ENCODE measurements at regions not wholly inside any gene's neighbourhood (a gene's known extent, or its start where the extent isn't known, plus 50 kb on each side); places are given as distances from the start of the nearest gene placed in this dataset.

DNA sequence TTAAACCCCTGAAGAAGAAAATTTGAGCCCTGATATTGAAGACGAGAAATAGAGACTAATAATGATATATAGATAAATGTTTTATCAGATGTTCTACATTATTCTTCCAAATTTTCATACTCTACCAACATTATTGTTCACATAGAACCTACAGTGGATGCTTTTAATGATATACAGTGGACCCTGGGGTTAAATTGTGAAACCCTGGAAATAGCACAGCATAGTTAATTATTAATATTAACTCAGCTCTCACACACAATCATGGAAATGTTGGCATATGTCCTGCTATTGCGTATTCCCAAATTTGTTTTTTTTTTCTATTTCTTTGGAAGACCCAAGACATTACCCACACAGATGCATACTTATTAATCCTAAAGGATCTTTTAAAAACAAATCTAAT is 579.9 kb downstream of the CCDC85A start:
- Histone ChIP-seq H3K36me3 (ENCODE audit: insufficient read depth, low read length) (no peaks in the 10 kb centered on the region), H3K4me1 (ENCODE audit: control insufficient read depth, insufficient read depth, low read length, unreplicated experiment) (no peaks in the 10 kb centered on the region), H2AFZ (ENCODE audit: low read length, unreplicated experiment) (no peak overlapping the region), H3K27me3 (ENCODE audit: insufficient read depth, low read length) (no peaks in the 10 kb centered on the region), H3K79me2 (ENCODE audit: control insufficient read depth, insufficient read depth, low read length, unreplicated experiment) (no peaks in the 10 kb centered on the region), H3K4me3 (ENCODE audit: low read depth, low read length) (no peak overlapping the region), H3K27ac (ENCODE audit: low read depth, low read length) (no peak overlapping the region)

- Histone ChIP-seq H3K4me1 (ENCODE audit: control insufficient read depth, insufficient read depth, low read length, unreplicated experiment) (no peaks in the 10 kb centered on the region), H3K4me3 (ENCODE audit: low read depth, low read length) (no peak overlapping the region), H3K36me3 (ENCODE audit: insufficient read depth, low read length) (no peaks in the 10 kb centered on the region), H2AFZ (ENCODE audit: low read length, unreplicated experiment) (no peak overlapping the region), H3K79me2 (ENCODE audit: control insufficient read depth, insufficient read depth, low read length, unreplicated experiment) (no peaks in the 10 kb centered on the region), H3K27me3 (ENCODE audit: insufficient read depth, low read length) (no peaks in the 10 kb centered on the region), H3K27ac (ENCODE audit: low read depth, low read length) (no peak overlapping the region)
Measured at GRCh38 chr2:56768973-56769372, 585.2 kb downstream of the CCDC85A start.

- Histone ChIP-seq H3K27me3 (ENCODE audit: insufficient read depth, low read length) (no peaks in the 10 kb centered on the region), H3K36me3 (ENCODE audit: insufficient read depth, low read length) (no peaks in the 10 kb centered on the region), H3K27ac (ENCODE audit: low read depth, low read length) (peak overlapping the region; percentile 56), H3K4me1 (ENCODE audit: control insufficient read depth, insufficient read depth, low read length, unreplicated experiment) (no peaks in the 10 kb centered on the region), H3K79me2 (ENCODE audit: control insufficient read depth, insufficient read depth, low read length, unreplicated experiment) (no peaks in the 10 kb centered on the region), H2AFZ (ENCODE audit: low read length, unreplicated experiment) (peak overlapping the region; percentile 59), H3K4me3 (ENCODE audit: low read depth, low read length) (no peak overlapping the region)
Measured at GRCh38 chr2:56770490-56770889, 586.7 kb downstream of the CCDC85A start.

- Histone ChIP-seq H3K27me3 (ENCODE audit: insufficient read depth, low read length) (no peaks in the 10 kb centered on the region), H3K36me3 (ENCODE audit: insufficient read depth, low read length) (no peaks in the 10 kb centered on the region), H3K4me3 (ENCODE audit: low read depth, low read length) (no peak overlapping the region), H3K27ac (ENCODE audit: low read depth, low read length) (no peak overlapping the region), H3K79me2 (ENCODE audit: control insufficient read depth, insufficient read depth, low read length, unreplicated experiment) (no peaks in the 10 kb centered on the region), H3K4me1 (ENCODE audit: control insufficient read depth, insufficient read depth, low read length, unreplicated experiment) (no peaks in the 10 kb centered on the region), H2AFZ (ENCODE audit: low read length, unreplicated experiment) (no peak overlapping the region)
Measured at GRCh38 chr2:56784046-56784445, 600.3 kb downstream of the CCDC85A start.

- Histone ChIP-seq H3K36me3 (ENCODE audit: insufficient read depth, low read length) (no peaks in the 10 kb centered on the region), H3K79me2 (ENCODE audit: control insufficient read depth, insufficient read depth, low read length, unreplicated experiment) (no peaks in the 10 kb centered on the region)
Measured at GRCh38 chr2:56801214-56801613, 617.4 kb downstream of the CCDC85A start.

GRCh38 chr2:56801770-56802169 is 618.0 kb downstream of the CCDC85A start:
- no peak overlapping the region for H2AFZ ChIP-seq (ENCODE audit: low read length, unreplicated experiment)
- no peak overlapping the region for H3K27ac ChIP-seq (ENCODE audit: low read depth, low read length)
- no peaks in the 10 kb centered on the region for H3K36me3 ChIP-seq (ENCODE audit: insufficient read depth, low read length)
- no peaks in the 10 kb centered on the region for H3K79me2 ChIP-seq (ENCODE audit: control insufficient read depth, insufficient read depth, low read length, unreplicated experiment)
- no peaks in the 10 kb centered on the region for H3K27me3 ChIP-seq (ENCODE audit: insufficient read depth, low read length)
- H3K4me1 ChIP-seq (ENCODE audit: control insufficient read depth, insufficient read depth, low read length, unreplicated experiment) = peaks cover 11% of the 10 kb centered on the region
- H3K4me3 ChIP-seq (ENCODE audit: low read depth, low read length) = no peak overlapping the region

More at GRCh38 chr2:56801214-56801613, 617.4 kb downstream of the CCDC85A start:
- H3K4me1 ChIP-seq (ENCODE audit: control insufficient read depth, insufficient read depth, low read length, unreplicated experiment) = peaks cover 11% of the 10 kb centered on the region
- H3K4me3 ChIP-seq (ENCODE audit: low read depth, low read length) = no peak overlapping the region
- H3K27me3 ChIP-seq (ENCODE audit: insufficient read depth, low read length) = no peaks in the 10 kb centered on the region
- no peak overlapping the region for H2AFZ ChIP-seq (ENCODE audit: low read length, unreplicated experiment)
- H3K27ac ChIP-seq (ENCODE audit: low read depth, low read length) = no peak overlapping the region

DNA sequence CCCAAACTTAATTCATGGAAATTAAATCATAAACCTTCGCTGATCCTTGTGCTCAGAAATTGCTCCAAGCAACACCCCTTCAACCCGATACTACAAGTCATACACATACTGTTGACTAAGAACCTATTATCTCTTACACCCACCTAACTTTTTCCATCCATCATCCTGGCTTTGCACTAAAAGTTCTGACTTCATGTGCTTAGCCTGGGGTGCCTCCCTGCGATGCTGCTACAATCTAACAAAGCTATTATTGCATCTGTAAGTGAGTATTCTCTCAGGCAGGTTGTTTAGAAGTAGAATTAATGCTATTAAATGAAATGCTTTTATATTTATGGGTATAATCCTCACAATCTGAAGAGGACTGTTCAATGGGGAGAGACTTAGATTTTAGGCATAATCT is 619.8 kb downstream of the CCDC85A start:
- Histone ChIP-seq H3K27ac (ENCODE audit: low read depth, low read length) (no peak overlapping the region), H3K4me1 (ENCODE audit: control insufficient read depth, insufficient read depth, low read length, unreplicated experiment) (peaks cover 11% of the 10 kb centered on the region)

GRCh38 chr2:56806924-56807323 is 623.1 kb downstream of the CCDC85A start:
- H3K27me3 ChIP-seq (ENCODE audit: insufficient read depth, low read length) = no peaks in the 10 kb centered on the region
- no peak overlapping the region for H2AFZ ChIP-seq (ENCODE audit: low read length, unreplicated experiment)
- no peaks in the 10 kb centered on the region for H3K36me3 ChIP-seq (ENCODE audit: insufficient read depth, low read length)
- H3K4me1 ChIP-seq (ENCODE audit: control insufficient read depth, insufficient read depth, low read length, unreplicated experiment) = peaks cover 5% of the 10 kb centered on the region
- H3K27ac ChIP-seq (ENCODE audit: low read depth, low read length) = no peak overlapping the region
- no peak overlapping the region for H3K4me3 ChIP-seq (ENCODE audit: low read depth, low read length)
- no peaks in the 10 kb centered on the region for H3K79me2 ChIP-seq (ENCODE audit: control insufficient read depth, insufficient read depth, low read length, unreplicated experiment)

More for the DNA sequence above, 619.8 kb downstream of the CCDC85A start:
- Histone ChIP-seq H2AFZ (ENCODE audit: low read length, unreplicated experiment) (no peak overlapping the region), H3K27me3 (ENCODE audit: insufficient read depth, low read length) (no peaks in the 10 kb centered on the region), H3K4me3 (ENCODE audit: low read depth, low read length) (no peak overlapping the region), H3K36me3 (ENCODE audit: insufficient read depth, low read length) (no peaks in the 10 kb centered on the region), H3K79me2 (ENCODE audit: control insufficient read depth, insufficient read depth, low read length, unreplicated experiment) (no peaks in the 10 kb centered on the region)

DNA sequence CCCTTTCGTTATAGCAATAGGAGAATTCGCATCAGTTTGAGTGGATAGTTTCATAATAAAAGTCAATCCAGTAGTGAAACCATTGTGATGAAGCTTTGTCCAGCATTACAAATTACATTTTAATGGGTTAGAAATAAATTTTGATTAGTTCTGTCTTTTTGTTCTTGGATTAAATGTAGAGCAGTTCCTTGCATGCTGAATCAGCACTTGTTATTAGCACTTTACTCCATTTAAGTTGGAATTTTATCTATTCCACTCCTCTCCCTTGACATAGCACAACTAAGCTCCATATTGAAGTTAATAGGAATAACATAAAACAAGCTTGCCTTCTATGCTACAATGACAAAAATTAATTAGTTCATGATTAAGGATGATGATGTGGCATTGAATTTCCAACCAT is 624.1 kb downstream of the CCDC85A start:
- no peak overlapping the region for H3K4me3 ChIP-seq (ENCODE audit: low read depth, low read length)
- H3K27me3 ChIP-seq (ENCODE audit: insufficient read depth, low read length) = no peaks in the 10 kb centered on the region
- H3K27ac ChIP-seq (ENCODE audit: low read depth, low read length) = no peak overlapping the region
- H3K79me2 ChIP-seq (ENCODE audit: control insufficient read depth, insufficient read depth, low read length, unreplicated experiment) = no peaks in the 10 kb centered on the region
- H2AFZ ChIP-seq (ENCODE audit: low read length, unreplicated experiment) = no peak overlapping the region
- peaks cover 6% of the 10 kb centered on the region for H3K4me1 ChIP-seq (ENCODE audit: control insufficient read depth, insufficient read depth, low read length, unreplicated experiment)
- no peaks in the 10 kb centered on the region for H3K36me3 ChIP-seq (ENCODE audit: insufficient read depth, low read length)

GRCh38 chr2:56811401-56811800 is 627.6 kb downstream of the CCDC85A start:
- H2AFZ ChIP-seq (ENCODE audit: low read length, unreplicated experiment) = no peak overlapping the region
- H3K36me3 ChIP-seq (ENCODE audit: insufficient read depth, low read length) = no peaks in the 10 kb centered on the region
- no peak overlapping the region for H3K27ac ChIP-seq (ENCODE audit: low read depth, low read length)
- H3K4me1 ChIP-seq (ENCODE audit: control insufficient read depth, insufficient read depth, low read length, unreplicated experiment) = peaks cover 8% of the 10 kb centered on the region
- H3K27me3 ChIP-seq (ENCODE audit: insufficient read depth, low read length) = no peaks in the 10 kb centered on the region
- H3K4me3 ChIP-seq (ENCODE audit: low read depth, low read length) = no peak overlapping the region
- H3K79me2 ChIP-seq (ENCODE audit: control insufficient read depth, insufficient read depth, low read length, unreplicated experiment) = no peaks in the 10 kb centered on the region

- H3K36me3 ChIP-seq (ENCODE audit: insufficient read depth, low read length) = no peaks in the 10 kb centered on the region
- peak overlapping the region; percentile 7; the same call in 1 of the 2 replicates for H3K27ac ChIP-seq (ENCODE audit: low read depth, low read length)
- no peak overlapping the region; the same call in 1 of the 2 replicates for H3K4me3 ChIP-seq (ENCODE audit: low read depth, low read length)
- H3K4me1 ChIP-seq (ENCODE audit: control insufficient read depth, insufficient read depth, low read length, unreplicated experiment) = peaks cover 8% of the 10 kb centered on the region
- H2AFZ ChIP-seq (ENCODE audit: low read length, unreplicated experiment) = peak overlapping the region; percentile 71
- H3K27me3 ChIP-seq (ENCODE audit: insufficient read depth, low read length) = no peaks in the 10 kb centered on the region
- H3K79me2 ChIP-seq (ENCODE audit: control insufficient read depth, insufficient read depth, low read length, unreplicated experiment) = no peaks in the 10 kb centered on the region
Measured at GRCh38 chr2:56812432-56812831, 628.6 kb downstream of the CCDC85A start.
